ENCODE measurements at regions not wholly inside any gene's neighbourhood (a gene's known extent, or its start where the extent isn't known, plus 50 kb on each side); places are given as distances from the start of the nearest gene placed in this dataset.

DNA sequence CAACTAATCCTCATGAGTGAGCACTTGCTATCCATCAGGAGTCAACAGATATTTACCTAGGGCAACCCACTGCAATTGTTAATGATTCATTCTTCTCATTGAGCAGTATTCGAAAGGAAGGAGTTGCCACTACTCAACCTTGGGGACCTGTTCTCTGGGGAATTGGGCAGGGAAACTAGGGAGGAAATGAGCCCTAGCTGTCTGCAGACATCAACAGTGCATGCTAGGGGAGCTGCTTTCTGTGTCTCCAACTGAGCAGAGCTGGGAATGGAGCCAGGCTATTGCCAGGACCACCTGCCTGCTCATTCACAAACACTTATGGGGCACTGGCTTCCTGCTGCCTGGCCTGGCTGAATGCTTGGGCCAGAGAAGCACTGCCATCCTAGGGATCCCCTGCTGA is 183.4 kb downstream of the TMEM38B start:
- in situ Hi-C loops (cut with MboI; ENCODE audit: low pct_unique_long_range_greater_than_20kb in 2 of 9, low sequenced_read_pairs in 9 of 9, unreplicated experiment in 9 of 9) = no loop called here
- WGBS, 10 experiments = 33 to 100% (median 86%) methylated on average over 1 of the region's 1 CpG; no CpG with 5 or more reads in 7 of the 10 experiments
- H3K4me3 ChIP-seq = no peak overlapping the region
- peak in 1 of 8 experiments; percentile 65 for ATAC-seq (replicated peaks in 6 of 8)
- H3K4me1 ChIP-seq (replicated peaks in 1 of 2) = no peaks in the 10 kb centered on the region
- H3K27ac ChIP-seq = no peak overlapping the region

DNA sequence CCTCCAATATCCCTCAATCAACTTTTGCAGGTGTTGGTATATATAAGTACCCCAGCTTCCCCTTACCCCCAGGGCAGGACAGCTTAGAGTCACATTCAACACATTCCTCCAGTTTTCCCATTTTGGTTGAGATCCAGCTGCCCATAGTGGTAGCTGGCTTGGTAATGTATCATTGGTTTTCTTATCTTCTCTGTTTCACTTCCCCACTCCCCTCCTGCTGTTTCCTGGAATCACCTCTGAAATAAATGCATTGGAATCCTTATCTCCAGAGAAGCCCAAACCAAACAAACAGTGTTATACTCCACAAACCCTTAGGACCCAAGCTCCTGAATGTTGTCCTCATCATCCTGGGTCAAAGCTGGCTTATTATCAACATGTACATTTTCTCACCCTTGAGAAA is 184.8 kb downstream of the TMEM38B start:
- no peak for ATAC-seq (replicated peaks in 6 of 8)
- Histone ChIP-seq H3K27ac (no peak overlapping the region), H3K4me3 (no peak overlapping the region), H3K4me1 (replicated peaks in 1 of 2) (no peaks in the 10 kb centered on the region)
- in situ Hi-C loops (cut with MboI; ENCODE audit: low pct_unique_long_range_greater_than_20kb in 2 of 9, low sequenced_read_pairs in 9 of 9, unreplicated experiment in 9 of 9) = no loop called here

DNA sequence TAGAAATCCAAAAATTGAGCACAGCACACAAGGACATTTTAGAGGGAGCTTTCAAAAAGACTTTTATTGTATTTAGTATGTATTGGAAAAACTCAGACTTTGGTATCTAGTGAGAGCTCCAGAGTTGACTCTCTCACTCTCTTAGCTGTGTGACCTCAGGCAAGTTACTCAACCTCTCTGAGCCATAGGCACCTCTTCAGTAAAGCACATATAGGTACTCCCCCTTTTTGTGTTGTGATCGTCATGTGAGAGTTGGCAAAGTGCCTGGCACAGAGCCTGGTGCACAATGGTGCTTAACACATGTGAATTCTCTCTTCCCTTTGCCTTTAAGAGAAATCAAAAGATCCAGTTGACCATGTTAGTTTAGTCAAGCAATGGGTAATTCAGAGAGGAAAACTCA is 186.2 kb downstream of the TMEM38B start:
- no peak overlapping the region for H3K4me3 ChIP-seq
- ATAC-seq (replicated peaks in 6 of 8) = no peak
- no peak overlapping the region for H3K27ac ChIP-seq
- WGBS, 10 experiments = 11 to 100% (median 86%) methylated on average over 1 of the region's 1 CpG; no CpG with 5 or more reads in 5 of the 10 experiments
- in situ Hi-C loops (cut with MboI; ENCODE audit: low pct_unique_long_range_greater_than_20kb in 2 of 9, low sequenced_read_pairs in 9 of 9, unreplicated experiment in 9 of 9) = loop anchor here in 1 of 9 experiments (10.0 kb wide), 1 partner anchor 46 kb away; no protein-coding TSS in a partner anchor
- H3K4me1 ChIP-seq (replicated peaks in 1 of 2) = no peaks in the 10 kb centered on the region

DNA sequence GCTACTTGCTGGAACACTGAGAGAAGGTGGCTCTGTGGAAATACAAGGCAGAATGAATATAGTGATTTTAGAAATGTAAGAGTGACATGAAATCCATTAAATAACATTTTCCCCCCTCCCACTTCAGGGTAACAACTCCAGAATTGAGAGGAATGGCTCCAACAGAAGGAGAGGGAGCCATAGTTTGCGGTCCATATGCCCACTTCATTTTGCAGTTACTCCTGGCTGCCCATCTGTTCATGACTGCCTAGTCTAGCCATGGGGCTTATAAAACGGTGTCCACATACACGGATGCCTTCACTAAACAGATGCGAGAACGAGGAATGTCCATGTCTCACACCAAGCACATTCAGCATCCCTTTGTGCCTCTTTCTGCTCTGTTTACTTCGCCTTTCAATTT is 186.7 kb downstream of the TMEM38B start:
- in situ Hi-C loops (cut with MboI; ENCODE audit: low pct_unique_long_range_greater_than_20kb in 2 of 9, low sequenced_read_pairs in 9 of 9, unreplicated experiment in 9 of 9) = loop anchor here in 1 of 9 experiments (10.0 kb wide), 1 partner anchor 46 kb away; no protein-coding TSS in a partner anchor
- WGBS, 10 experiments = 46 to 100% (median 91%) methylated on average over 2 to 6 of the region's 6 CpGs; no CpG with 5 or more reads in 1 of the 10 experiments
- H3K27ac ChIP-seq = no peak overlapping the region
- no peak overlapping the region for H3K4me3 ChIP-seq
- H3K4me1 ChIP-seq (replicated peaks in 1 of 2) = no peaks in the 10 kb centered on the region
- no peak for ATAC-seq (replicated peaks in 6 of 8)

DNA sequence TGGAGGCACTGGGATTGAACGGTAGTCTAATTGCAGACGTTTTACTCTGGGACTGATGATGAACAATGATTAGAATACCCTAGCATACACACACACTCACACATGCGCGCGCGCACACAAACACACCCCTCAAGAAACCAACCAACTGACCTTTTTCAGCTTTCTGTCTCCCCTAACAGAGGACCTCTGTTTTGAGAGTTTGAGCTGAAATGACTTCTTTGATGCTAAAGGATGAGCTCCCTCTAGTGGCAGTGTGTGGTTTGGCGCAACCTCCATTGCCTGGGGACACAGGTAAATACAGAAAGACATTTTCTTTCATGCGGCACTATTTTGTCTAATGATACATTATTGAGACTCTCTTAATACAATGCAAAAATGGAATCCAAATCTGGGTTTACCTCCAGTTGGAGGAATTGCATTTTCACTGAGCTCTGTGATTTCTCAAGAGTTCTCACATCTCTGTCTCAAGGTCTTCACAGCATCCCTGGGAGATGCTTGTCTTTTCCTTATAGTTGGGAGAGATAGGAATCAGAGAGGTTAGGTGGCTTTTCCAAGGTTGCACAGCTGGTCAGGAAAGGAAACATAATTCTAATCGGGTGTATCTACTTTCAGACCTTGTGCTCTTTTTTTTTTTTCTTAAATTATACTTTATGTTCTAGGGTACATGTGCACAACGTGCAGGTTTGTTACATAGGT is 187.5 kb downstream of the TMEM38B start:
- H3K4me3 ChIP-seq = no peak overlapping the region
- no peaks in the 10 kb centered on the region for H3K4me1 ChIP-seq (replicated peaks in 1 of 2)
- WGBS, 10 experiments = 18 to 67% (median 53%) methylated on average over 1 to 10 of the region's 10 CpGs; no CpG with 5 or more reads in 1 of the 10 experiments
- peak in 4 of 8 experiments; percentile 29 to 95 (median 86) for ATAC-seq (replicated peaks in 6 of 8)
- in situ Hi-C loops (cut with MboI; ENCODE audit: low pct_unique_long_range_greater_than_20kb in 2 of 9, low sequenced_read_pairs in 9 of 9, unreplicated experiment in 9 of 9) = loop anchor here in 1 of 9 experiments (10.0 kb wide), 1 partner anchor 47 kb away; no protein-coding TSS in a partner anchor
- H3K27ac ChIP-seq = no peak overlapping the region

DNA sequence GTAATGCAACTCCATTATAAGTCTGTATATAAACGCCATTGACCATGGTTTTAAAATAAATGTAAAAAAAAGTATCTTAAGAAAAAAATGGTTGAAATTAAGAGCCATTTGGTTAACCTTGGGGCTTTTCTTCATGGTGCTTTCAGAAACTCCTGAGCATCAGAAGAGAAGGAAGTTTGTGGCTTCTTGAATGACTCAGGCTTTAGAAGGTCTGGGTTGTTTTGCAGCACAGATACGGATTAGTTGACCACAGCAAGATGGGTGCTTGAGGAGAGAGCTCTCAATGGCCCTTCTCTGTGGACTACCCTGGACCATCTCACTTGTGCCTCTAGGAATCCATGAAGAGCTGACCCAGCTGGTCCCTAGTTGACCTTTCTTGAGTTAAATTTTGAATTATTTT is 189.5 kb downstream of the TMEM38B start:
- no peak for ATAC-seq (replicated peaks in 6 of 8)
- 10 to 100% (median 80%) methylated on average over 1 to 2 of the region's 2 CpGs; no CpG with 5 or more reads in 3 of the 10 experiments for WGBS, 10 experiments
- H3K4me3 ChIP-seq = no peak overlapping the region
- in situ Hi-C loops (cut with MboI; ENCODE audit: low pct_unique_long_range_greater_than_20kb in 2 of 9, low sequenced_read_pairs in 9 of 9, unreplicated experiment in 9 of 9) = loop anchor here in 1 of 9 experiments (10.0 kb wide), 1 partner anchor 49 kb away; no protein-coding TSS in a partner anchor
- no peak overlapping the region for H3K27ac ChIP-seq
- no peaks in the 10 kb centered on the region for H3K4me1 ChIP-seq (replicated peaks in 1 of 2)

DNA sequence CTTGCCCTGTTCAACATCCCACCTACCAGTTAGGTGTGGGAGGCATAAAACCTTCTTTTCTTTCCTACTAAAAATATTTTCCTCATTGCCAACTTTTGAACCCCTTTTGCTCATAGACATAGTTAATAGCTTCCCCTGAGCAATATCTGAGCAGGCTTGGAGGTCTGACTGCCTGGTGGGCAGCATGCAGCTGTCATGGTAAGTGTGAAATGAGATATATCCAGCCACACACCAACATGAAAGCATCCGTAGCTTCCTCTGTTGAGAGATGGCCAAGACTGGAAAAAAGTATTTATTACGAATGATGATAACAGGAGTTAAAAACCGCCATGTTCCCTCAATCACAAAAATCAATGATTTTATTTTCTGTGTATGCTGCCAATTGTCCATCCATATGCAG is 190.1 kb downstream of the TMEM38B start:
- Histone ChIP-seq H3K4me3 (no peak overlapping the region), H3K4me1 (replicated peaks in 1 of 2) (no peaks in the 10 kb centered on the region), H3K27ac (no peak overlapping the region)
- WGBS, 10 experiments = 0 to 93% (median 81%) methylated on average over 1 to 3 of the region's 3 CpGs; no CpG with 5 or more reads in 3 of the 10 experiments
- in situ Hi-C loops (cut with MboI; ENCODE audit: low pct_unique_long_range_greater_than_20kb in 2 of 9, low sequenced_read_pairs in 9 of 9, unreplicated experiment in 9 of 9) = loop anchor here in 1 of 9 experiments (10.0 kb wide), 1 partner anchor 50 kb away; no protein-coding TSS in a partner anchor
- ATAC-seq (replicated peaks in 6 of 8) = no peak

DNA sequence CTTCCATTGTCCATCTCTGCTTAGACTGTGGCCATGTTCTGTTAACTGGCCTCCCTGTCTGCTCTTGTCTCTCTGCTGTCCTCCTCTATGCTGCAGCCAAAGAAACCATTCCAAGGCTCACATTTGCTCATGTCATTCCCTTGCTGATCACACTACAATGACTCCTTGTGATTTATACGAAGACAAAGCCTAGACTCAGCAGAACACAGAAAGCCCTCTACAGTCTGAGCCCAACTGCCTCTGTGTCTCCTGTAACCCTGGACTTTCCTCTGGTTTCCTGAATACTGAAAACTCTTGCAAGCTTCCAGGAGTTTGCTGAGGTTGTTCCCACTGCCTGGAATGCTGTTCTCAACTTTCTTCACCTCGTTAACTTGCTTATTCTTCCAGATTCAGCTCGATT is 191.8 kb downstream of the TMEM38B start:
- no peak overlapping the region for H3K27ac ChIP-seq
- WGBS, 10 experiments = 0 to 83% (median 40%) methylated on average over 1 to 3 of the region's 3 CpGs; no CpG with 5 or more reads in 3 of the 10 experiments
- ATAC-seq (replicated peaks in 6 of 8) = no peak
- in situ Hi-C loops (cut with MboI; ENCODE audit: low pct_unique_long_range_greater_than_20kb in 2 of 9, low sequenced_read_pairs in 9 of 9, unreplicated experiment in 9 of 9) = loop anchor here in 1 of 9 experiments (10.0 kb wide), 1 partner anchor 51 kb away; no protein-coding TSS in a partner anchor
- no peaks in the 10 kb centered on the region for H3K4me1 ChIP-seq (replicated peaks in 1 of 2)
- H3K4me3 ChIP-seq = no peak overlapping the region

DNA sequence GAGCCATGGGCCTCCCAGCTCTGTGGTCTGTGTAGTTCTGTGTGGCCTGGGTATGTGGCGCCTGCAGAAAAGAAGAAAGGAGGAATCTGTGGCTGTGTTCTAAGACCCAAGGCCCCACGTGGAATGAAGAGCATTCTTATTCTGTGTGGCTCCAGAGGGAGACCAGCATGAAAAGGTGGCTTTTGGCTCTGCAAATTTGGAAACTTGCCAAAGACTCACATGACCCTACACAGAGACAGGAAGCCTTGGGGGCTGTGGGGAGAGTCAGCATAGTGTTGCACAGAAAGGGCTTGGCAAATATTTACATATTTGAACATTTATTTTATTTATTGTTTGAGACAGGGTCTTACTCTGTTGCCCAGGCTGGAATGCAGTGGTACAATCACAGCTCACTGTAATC is 193.3 kb downstream of the TMEM38B start:
- WGBS, 10 experiments = 0 to 80% (median 60%) methylated on average over 1 to 2 of the region's 2 CpGs; no CpG with 5 or more reads in 5 of the 10 experiments
- peak in 6 of 8 experiments; percentile 14 to 50 (median 45) for ATAC-seq (replicated peaks in 6 of 8)
- in situ Hi-C loops (cut with MboI; ENCODE audit: low pct_unique_long_range_greater_than_20kb in 2 of 9, low sequenced_read_pairs in 9 of 9, unreplicated experiment in 9 of 9) = loop anchor here in 1 of 9 experiments (10.0 kb wide), 1 partner anchor 53 kb away; no protein-coding TSS in a partner anchor
- Histone ChIP-seq H3K4me3 (no peak overlapping the region), H3K27ac (no peak overlapping the region), H3K4me1 (replicated peaks in 1 of 2) (no peaks in the 10 kb centered on the region)

DNA sequence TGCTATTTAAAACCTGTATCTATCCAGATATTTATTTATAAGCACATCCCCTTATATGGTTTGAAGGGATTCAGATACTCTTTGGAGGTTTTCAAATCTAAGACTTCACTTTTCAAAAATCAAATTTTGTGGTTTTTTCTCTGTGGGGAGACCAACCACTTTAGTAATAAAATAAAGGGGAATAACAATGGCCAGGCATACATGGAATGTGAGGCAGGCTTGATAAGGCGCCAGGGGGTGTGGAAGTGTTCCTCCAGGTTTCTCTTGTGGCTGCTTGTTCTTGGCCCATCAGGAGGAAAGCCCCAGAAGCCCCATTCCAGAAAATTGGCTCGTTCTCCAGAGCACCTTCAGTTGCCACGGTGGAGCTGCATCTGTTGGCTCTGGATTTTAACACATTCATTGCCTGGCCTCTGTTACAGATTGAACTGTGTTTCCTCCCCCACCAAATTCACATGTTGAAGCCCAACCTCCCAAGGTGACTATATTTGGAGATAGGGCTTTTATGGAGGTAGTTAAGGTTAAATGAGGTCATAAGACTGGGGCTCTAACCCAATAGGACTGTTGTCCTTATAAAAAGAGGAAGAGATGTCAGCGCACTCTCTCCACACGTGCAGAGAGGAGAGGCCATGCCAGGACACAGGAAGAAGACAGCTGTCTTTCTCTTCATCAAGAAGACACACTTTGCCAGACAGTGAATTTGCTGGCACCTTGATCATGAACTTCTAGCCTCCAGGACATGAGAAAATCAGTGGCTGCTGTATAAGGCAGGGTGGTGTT is 195.9 kb downstream of the TMEM38B start:
- in situ Hi-C loops (cut with MboI; ENCODE audit: low pct_unique_long_range_greater_than_20kb in 2 of 9, low sequenced_read_pairs in 9 of 9, unreplicated experiment in 9 of 9) = no loop called here

DNA sequence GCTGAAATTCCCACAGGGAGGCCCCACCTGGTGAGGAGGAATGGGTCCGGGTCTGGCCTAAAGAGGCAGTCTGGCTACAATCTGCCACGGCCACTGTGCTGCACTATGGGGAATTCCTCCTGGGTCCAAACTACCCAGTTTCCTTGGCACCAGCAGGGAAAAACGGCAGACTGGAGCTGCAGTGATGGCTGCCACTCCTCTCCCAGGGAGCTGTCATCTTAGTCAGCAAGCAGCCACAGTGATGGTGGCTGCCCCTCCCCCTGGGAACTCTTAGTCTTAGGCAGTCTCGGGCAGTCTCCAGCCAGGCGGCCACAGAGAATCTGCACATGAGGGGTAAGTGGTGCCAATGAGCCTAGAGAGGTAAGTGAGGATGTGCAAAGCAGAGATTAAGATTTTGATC is 205.8 kb downstream of the TMEM38B start:
- WGBS, 10 experiments = 0 to 80% (median 54%) methylated on average over 1 to 5 of the region's 5 CpGs; no CpG with 5 or more reads in 3 of the 10 experiments
- Histone ChIP-seq H3K4me1 (replicated peaks in 1 of 2) (no peaks in the 10 kb centered on the region), H3K4me3 (no peak overlapping the region), H3K27ac (peak overlapping the region in 1 of 2 donors; percentile 20)
- in situ Hi-C loops (cut with MboI; ENCODE audit: low pct_unique_long_range_greater_than_20kb in 2 of 9, low sequenced_read_pairs in 9 of 9, unreplicated experiment in 9 of 9) = no loop called here
- ATAC-seq (replicated peaks in 6 of 8) = peak in 5 of 8 experiments; percentile 59 to 71 (median 62)

More for the DNA sequence above, 195.9 kb downstream of the TMEM38B start:
- Histone ChIP-seq H3K4me1 (replicated peaks in 1 of 2) (no peaks in the 10 kb centered on the region), H3K4me3 (no peak overlapping the region), H3K27ac (no peak overlapping the region)
- ATAC-seq (replicated peaks in 6 of 8) = no peak
- 15 to 100% (median 38%) methylated on average over 1 to 5 of the region's 5 CpGs; no CpG with 5 or more reads in 2 of the 10 experiments for WGBS, 10 experiments

DNA sequence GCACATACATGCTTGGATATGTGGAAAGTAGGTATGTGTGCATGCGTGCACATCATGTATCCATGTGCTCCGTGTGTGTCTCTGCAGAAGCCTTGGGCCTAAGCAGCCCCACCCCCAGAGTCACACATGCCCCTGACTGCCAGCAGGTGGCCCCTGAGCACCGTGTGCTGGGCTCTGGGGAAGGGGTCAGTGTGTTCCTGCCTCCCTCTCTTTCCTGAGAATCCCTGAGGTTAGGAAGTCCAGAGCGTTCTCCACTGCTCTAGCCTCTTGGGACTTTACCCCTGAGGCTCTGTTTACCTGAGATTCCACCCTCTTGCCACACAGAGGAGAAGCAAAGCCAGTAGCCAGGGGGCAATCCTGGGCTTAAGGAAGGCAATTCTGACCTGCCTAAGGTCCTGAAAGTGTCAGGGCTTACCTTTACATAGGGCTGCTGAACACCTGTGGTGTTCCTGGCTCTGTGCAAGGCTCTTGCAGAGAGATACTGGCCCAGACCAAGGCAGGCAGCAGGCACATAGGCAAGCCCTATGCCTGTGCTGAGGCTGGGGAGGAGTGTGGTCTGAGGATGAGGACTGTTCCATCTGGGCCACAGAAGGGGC is 207.3 kb downstream of the TMEM38B start:
- peak; percentile 97 to 100 (median 99) for ATAC-seq (replicated peaks in 6 of 8)
- in situ Hi-C loops (cut with MboI; ENCODE audit: low pct_unique_long_range_greater_than_20kb in 2 of 9, low sequenced_read_pairs in 9 of 9, unreplicated experiment in 9 of 9) = no loop called here
- Histone ChIP-seq H3K27ac (no peak overlapping the region), H3K4me3 (no peak overlapping the region), H3K4me1 (replicated peaks in 1 of 2) (no peaks in the 10 kb centered on the region)
- WGBS, 10 experiments = 0 to 60% (median 0%) methylated on average over 1 to 2 of the region's 4 CpGs; no CpG with 5 or more reads in 5 of the 10 experiments

All from motor neuron (in vitro differentiated cells).